ENCODE measurements at regions not wholly inside any gene's neighbourhood (a gene's known extent, or its start where the extent isn't known, plus 50 kb on each side); places are given as distances from the start of the nearest gene placed in this dataset.

DNA sequence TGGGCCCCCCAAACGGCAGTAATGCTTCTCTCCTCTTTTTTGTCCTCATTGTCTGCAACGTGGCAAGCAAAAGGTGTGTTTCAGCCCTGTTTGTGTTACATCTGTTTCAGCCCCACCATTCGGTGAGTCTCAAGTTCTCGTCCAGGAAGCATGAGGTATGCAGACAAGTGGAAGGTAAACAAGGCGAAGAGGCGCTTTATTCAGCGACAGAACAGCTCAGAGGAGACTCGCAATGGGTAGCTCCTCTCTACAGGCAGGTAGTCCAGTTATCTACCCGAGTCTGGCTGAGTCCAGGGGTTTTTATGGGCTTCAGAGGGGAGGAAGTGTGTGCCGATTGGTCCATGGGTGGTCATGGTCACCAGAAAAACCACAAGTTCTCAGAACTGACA, 733.4 kb upstream of the CDH7 start:
- TF ChIP-seq EZH2phosphoT487 (IDR thresholded peaks at IDR 0.05; ENCODE audit: low read length) (no peak), EZH2 (optimal IDR thresholded peaks at IDR 0.05; ENCODE audit: low read depth, low read length) (no peak)
- TF ChIP-seq, protein P1, sequence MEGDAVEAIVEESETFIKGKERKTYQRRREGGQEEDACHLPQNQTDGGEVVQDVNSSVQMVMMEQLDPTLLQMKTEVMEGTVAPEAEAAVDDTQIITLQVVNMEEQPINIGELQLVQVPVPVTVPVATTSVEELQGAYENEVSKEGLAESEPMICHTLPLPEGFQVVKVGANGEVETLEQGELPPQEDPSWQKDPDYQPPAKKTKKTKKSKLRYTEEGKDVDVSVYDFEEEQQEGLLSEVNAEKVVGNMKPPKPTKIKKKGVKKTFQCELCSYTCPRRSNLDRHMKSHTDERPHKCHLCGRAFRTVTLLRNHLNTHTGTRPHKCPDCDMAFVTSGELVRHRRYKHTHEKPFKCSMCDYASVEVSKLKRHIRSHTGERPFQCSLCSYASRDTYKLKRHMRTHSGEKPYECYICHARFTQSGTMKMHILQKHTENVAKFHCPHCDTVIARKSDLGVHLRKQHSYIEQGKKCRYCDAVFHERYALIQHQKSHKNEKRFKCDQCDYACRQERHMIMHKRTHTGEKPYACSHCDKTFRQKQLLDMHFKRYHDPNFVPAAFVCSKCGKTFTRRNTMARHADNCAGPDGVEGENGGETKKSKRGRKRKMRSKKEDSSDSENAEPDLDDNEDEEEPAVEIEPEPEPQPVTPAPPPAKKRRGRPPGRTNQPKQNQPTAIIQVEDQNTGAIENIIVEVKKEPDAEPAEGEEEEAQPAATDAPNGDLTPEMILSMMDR (IDR thresholded peaks at IDR 0.05; ENCODE audit: low read length): no peak
- H2AFZ ChIP-seq (ENCODE audit: low read length): no peak overlapping the region
- H3F3A ChIP-seq (ENCODE audit: insufficient read depth, low read length): no peaks in the 10 kb centered on the region
- no peak overlapping the region for H3K9ac ChIP-seq (ENCODE audit: low read length)
- no peak for DNase-seq
- no peaks in the 10 kb centered on the region for H3K79me2 ChIP-seq (ENCODE audit: low read length)
- H3K9me2 ChIP-seq (replicated peaks; ENCODE audit: insufficient read depth, low read length): no peaks in the 10 kb centered on the region
- H3K4me1 ChIP-seq (ENCODE audit: low read length): no peaks in the 10 kb centered on the region
- H3K27me3 ChIP-seq (replicated peaks; ENCODE audit: insufficient read depth, low read length): no peaks in the 10 kb centered on the region
- H4K20me1 ChIP-seq (ENCODE audit: insufficient read depth, low read length): no peaks in the 10 kb centered on the region
- no peak overlapping the region for H3K27ac ChIP-seq (ENCODE audit: low read length)
- H3K4me2 ChIP-seq (ENCODE audit: low read depth, low read length): no peak overlapping the region
- H3K4me3 ChIP-seq (ENCODE audit: low read length): no peak overlapping the region
- H3K36me3 ChIP-seq (replicated peaks; ENCODE audit: insufficient read depth, low read length): no peaks in the 10 kb centered on the region
- H3K9me3 ChIP-seq (replicated peaks; ENCODE audit: insufficient read depth, low read length): no peaks in the 10 kb centered on the region

DNA sequence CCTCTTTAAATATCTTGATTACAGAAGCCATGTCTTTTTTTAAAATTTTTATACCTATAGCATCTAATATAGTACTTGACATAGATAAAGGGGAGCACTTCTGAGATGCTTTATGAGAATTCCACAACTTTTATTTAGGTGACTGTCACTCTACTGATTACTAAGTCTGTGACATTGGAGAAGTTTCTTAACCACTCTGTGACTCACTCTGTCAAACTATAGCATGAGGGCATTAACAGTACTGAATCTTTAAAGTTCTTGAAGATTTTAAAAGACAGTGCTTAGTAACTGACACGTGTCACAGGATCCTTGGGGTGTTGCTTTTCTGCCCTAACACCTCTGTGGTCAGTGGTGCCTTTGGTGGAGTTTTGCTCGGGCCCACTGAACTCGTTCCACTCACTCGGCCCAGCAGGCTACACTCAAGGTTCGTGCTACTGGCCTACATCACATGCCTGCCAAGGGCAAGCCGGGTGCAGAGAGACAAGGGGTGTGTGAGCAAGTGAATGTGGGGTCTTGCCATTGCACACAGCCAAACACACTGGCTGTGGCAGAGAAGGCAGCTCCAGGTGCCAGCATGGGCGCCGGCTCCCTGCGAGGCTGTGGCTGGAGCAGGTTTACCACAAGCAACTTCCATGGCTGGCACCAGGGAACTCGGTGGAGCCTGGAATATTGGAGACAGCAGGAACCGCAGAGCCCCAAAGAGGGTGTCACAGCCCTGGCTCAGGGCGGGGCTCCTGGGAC, 734.0 kb upstream of the CDH7 start:
- no peaks in the 10 kb centered on the region for H3F3A ChIP-seq (ENCODE audit: insufficient read depth, low read length)

DNA sequence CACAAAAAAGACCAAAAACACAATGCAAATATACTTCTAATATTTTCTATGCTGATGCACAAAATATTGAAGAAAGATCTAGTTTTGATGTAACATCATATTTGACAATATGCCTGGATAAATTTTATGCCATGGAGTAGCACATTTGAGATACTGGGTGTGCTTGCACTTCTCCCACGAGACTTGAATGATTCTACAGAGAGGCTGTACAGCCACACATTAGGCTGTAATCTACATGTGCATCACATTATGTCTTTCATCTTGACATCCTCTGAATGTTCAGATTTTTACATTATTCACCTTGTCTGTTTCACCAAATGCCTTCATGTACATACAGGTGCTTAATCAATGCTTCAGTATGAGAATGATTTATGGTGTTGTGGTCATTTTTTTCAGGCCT, 756.4 kb upstream of the CDH7 start:
- peaks cover 8% of the 10 kb centered on the region; the same call in 1 of the 2 replicates for H3K4me1 ChIP-seq (ENCODE audit: low read length)
- H2AFZ ChIP-seq (ENCODE audit: low read length): peak overlapping the region; percentile 93
- H3K27ac ChIP-seq (ENCODE audit: low read length): peak overlapping the region; percentile 76; the same call in 1 of the 2 replicates
- H3K4me3 ChIP-seq (ENCODE audit: low read length): peak overlapping the region; percentile 53
- no peaks in the 10 kb centered on the region for H3K9me3 ChIP-seq (replicated peaks; ENCODE audit: insufficient read depth, low read length)
- DNase-seq: peak; percentile 33
- no peaks in the 10 kb centered on the region for H3K79me2 ChIP-seq (ENCODE audit: low read length)
- peak overlapping the region; percentile 79 for H3K4me2 ChIP-seq (ENCODE audit: low read depth, low read length)
- no peaks in the 10 kb centered on the region for H3K27me3 ChIP-seq (replicated peaks; ENCODE audit: insufficient read depth, low read length)
- TF ChIP-seq, protein P1 (IDR thresholded peaks at IDR 0.05; ENCODE audit: low read length): no peak
- TF ChIP-seq EZH2 (optimal IDR thresholded peaks at IDR 0.05; ENCODE audit: low read depth, low read length) (no peak), EZH2phosphoT487 (IDR thresholded peaks at IDR 0.05; ENCODE audit: low read length) (no peak)
- no peaks in the 10 kb centered on the region for H3K36me3 ChIP-seq (replicated peaks; ENCODE audit: insufficient read depth, low read length)
- H4K20me1 ChIP-seq (ENCODE audit: insufficient read depth, low read length): no peaks in the 10 kb centered on the region
- H3F3A ChIP-seq (ENCODE audit: insufficient read depth, low read length): peaks cover 4% of the 10 kb centered on the region; the same call in 1 of the 2 replicates
- H3K9me2 ChIP-seq (replicated peaks; ENCODE audit: insufficient read depth, low read length): no peaks in the 10 kb centered on the region
- H3K9ac ChIP-seq (ENCODE audit: low read length): peak overlapping the region; percentile 58; the same call in 1 of the 2 replicates

More for the DNA sequence above, 734.0 kb upstream of the CDH7 start:
- no peaks in the 10 kb centered on the region for H3K36me3 ChIP-seq (replicated peaks; ENCODE audit: insufficient read depth, low read length)
- H3K79me2 ChIP-seq (ENCODE audit: low read length): no peaks in the 10 kb centered on the region
- H3K9me2 ChIP-seq (replicated peaks; ENCODE audit: insufficient read depth, low read length): no peaks in the 10 kb centered on the region
- no peaks in the 10 kb centered on the region for H4K20me1 ChIP-seq (ENCODE audit: insufficient read depth, low read length)
- no peaks in the 10 kb centered on the region for H3K27me3 ChIP-seq (replicated peaks; ENCODE audit: insufficient read depth, low read length)
- no peak for TF ChIP-seq EZH2phosphoT487 (IDR thresholded peaks at IDR 0.05; ENCODE audit: low read length)
- H3K9me3 ChIP-seq (replicated peaks; ENCODE audit: insufficient read depth, low read length): no peaks in the 10 kb centered on the region
- H3K4me1 ChIP-seq (ENCODE audit: low read length): no peaks in the 10 kb centered on the region
- no peak overlapping the region for H3K27ac ChIP-seq (ENCODE audit: low read length)
- no peak overlapping the region for H3K9ac ChIP-seq (ENCODE audit: low read length)
- H3K4me3 ChIP-seq (ENCODE audit: low read length): no peak overlapping the region
- H2AFZ ChIP-seq (ENCODE audit: low read length): no peak overlapping the region
- no peak for DNase-seq
- H3K4me2 ChIP-seq (ENCODE audit: low read depth, low read length): no peak overlapping the region

DNA sequence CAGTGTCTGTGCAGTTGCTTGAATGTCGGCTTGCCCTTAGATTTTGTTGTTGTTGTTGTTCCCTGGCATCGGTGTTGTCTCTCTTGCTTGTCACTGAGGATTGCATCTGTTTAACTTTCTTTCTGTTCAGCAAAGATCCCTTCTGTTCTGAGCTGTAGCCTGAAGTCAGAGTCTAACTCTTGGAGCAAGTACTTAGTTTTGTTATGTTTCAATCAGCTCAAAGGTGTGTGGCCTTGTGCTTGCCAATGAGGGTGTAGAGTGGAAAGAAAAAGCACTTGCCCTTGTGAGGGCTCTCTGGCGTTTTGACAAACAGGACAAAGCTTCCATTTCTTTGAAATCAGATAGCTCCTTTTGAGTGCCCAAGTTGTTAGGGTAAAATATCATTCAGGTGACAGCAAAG, 757.1 kb upstream of the CDH7 start:
- Histone ChIP-seq H3K36me3 (replicated peaks; ENCODE audit: insufficient read depth, low read length) (no peaks in the 10 kb centered on the region), H3K9me2 (replicated peaks; ENCODE audit: insufficient read depth, low read length) (no peaks in the 10 kb centered on the region), H3K4me3 (ENCODE audit: low read length) (peak overlapping the region; percentile 53), H3K9me3 (replicated peaks; ENCODE audit: insufficient read depth, low read length) (no peaks in the 10 kb centered on the region), H3K27ac (ENCODE audit: low read length) (peak overlapping the region; percentile 76), H3K27me3 (replicated peaks; ENCODE audit: insufficient read depth, low read length) (no peaks in the 10 kb centered on the region), H3K4me2 (ENCODE audit: low read depth, low read length) (peak overlapping the region; percentile 79), H3K79me2 (ENCODE audit: low read length) (no peaks in the 10 kb centered on the region), H3F3A (ENCODE audit: insufficient read depth, low read length) (peaks cover 4% of the 10 kb centered on the region; the same call in 1 of the 2 replicates), H2AFZ (ENCODE audit: low read length) (peak overlapping the region; percentile 93), H4K20me1 (ENCODE audit: insufficient read depth, low read length) (no peaks in the 10 kb centered on the region), H3K9ac (ENCODE audit: low read length) (peak overlapping the region; percentile 58), H3K4me1 (ENCODE audit: low read length) (peaks cover 8% of the 10 kb centered on the region; the same call in 1 of the 2 replicates)
- DNase-seq: peak; percentile 65
- TF ChIP-seq EZH2 (optimal IDR thresholded peaks at IDR 0.05; ENCODE audit: low read depth, low read length): no peak
- no peak for TF ChIP-seq EZH2phosphoT487 (IDR thresholded peaks at IDR 0.05; ENCODE audit: low read length)
- TF ChIP-seq, protein P1 (IDR thresholded peaks at IDR 0.05; ENCODE audit: low read length): no peak

All from MM.1S (cell line).